H1 (cell line): ENCODE measurements at regions not wholly inside any gene's neighbourhood (a gene's known extent, or its start where the extent isn't known, plus 50 kb on each side); places are given as distances from the start of the nearest gene placed in this dataset.

Source experiments
- CTCF ChIA-PET: fragments of 300-600 bp; sonication (Branson Sonifier 250); formaldehyde crosslinking; loops from one replicate; lab custom pipeline; 2021; ENCODE audit not compliant: partially characterized antibody; lab: Charles Lee
- POLR2A ChIA-PET: fragments of 300-600 bp; sonication (Branson Sonifier 250); formaldehyde crosslinking; loops from one replicate; lab custom pipeline; 2021; ENCODE audit warnings: inconsistent platforms; ENCODE audit not compliant: partially characterized antibody; lab: Charles Lee
- DNase-seq, 2 experiments: peaks; one replicate each; pipeline versions ENCODE4 v3.0.0 to v3.0.0-alpha.2; 2010 to 2022; ENCODE audit warnings: low spot score in 2 of 2, low read depth in 1 of 2, mixed read lengths in 1 of 2
- FAIRE-seq: peaks from 2 replicates; lab custom pipeline; 2011; peaks lifted over from hg19 to GRCh38; lab: Jason Lieb, UNC
- H2AFZ ChIP-seq: 2 replicates; pipeline ENCODE4 v1.8.1; 2012; ENCODE audit warnings: low read length, inconsistent platforms
- H2AK5ac ChIP-seq: 2 replicates; pipeline ENCODE4 v1.6.1; 2013; ENCODE audit warnings: low read depth, low read length
- H2BK120ac ChIP-seq: replicated peaks from 2 replicates; pipeline ENCODE3; 2013; ENCODE audit warnings: low read depth, low read length, inconsistent platforms
- H2BK12ac ChIP-seq: 2 replicates; pipeline ENCODE4 v1.6.1; 2013; ENCODE audit warnings: low read depth, low read length
- H2BK15ac ChIP-seq: 2 replicates; pipeline ENCODE4 v1.6.1; 2013; ENCODE audit warnings: low read length
- H2BK20ac ChIP-seq: 2 replicates; pipeline ENCODE4 v1.6.1; 2013; ENCODE audit warnings: low read length
- H2BK5ac ChIP-seq: 2 replicates; pipeline ENCODE4 v1.6.1; 2013; ENCODE audit warnings: low read depth, low read length
- H3K14ac ChIP-seq: 2 replicates; pipeline ENCODE4 v1.6.1; 2013; ENCODE audit warnings: inconsistent platforms; ENCODE audit not compliant: insufficient read length
- H3K18ac ChIP-seq: 2 replicates; pipeline ENCODE4 v1.6.1; 2013; ENCODE audit warnings: low read length; ENCODE audit errors: extremely low read depth
- H3K23ac ChIP-seq: 2 replicates; pipeline ENCODE4 v1.6.1; 2013; ENCODE audit warnings: inconsistent platforms; ENCODE audit not compliant: insufficient read length
- H3K23me2 ChIP-seq: 2 replicates; pipeline ENCODE4 v1.6.1; 2013; ENCODE audit warnings: low read depth, low read length
- H3K27ac ChIP-seq: 2 replicates; pipeline ENCODE4 v1.6.1; 2011; ENCODE audit warnings: low read depth, low read length, inconsistent platforms
- H3K27me3 ChIP-seq, 4 experiments: replicated peaks in 1 of 4; 1 replicate in 1 of 4; 2 replicates in 3 of 4; pipeline versions ENCODE4 v1.6.1 to v1.8.1; 2011 to 2013; ENCODE audit warnings: low read length in 3 of 4, mild to moderate bottlenecking in 3 of 4, inconsistent platforms in 2 of 4, mixed read lengths in 2 of 4, moderate library complexity in 1 of 4; ENCODE audit not compliant: control insufficient read depth in 3 of 4, insufficient read depth in 3 of 4; ENCODE audit errors: extremely low read depth in 1 of 4
- H3K36me3 ChIP-seq, 4 experiments: 2 replicates each; pipeline versions ENCODE4 v1.6.1 to v1.8.1; 2011 to 2013; ENCODE audit warnings: mild to moderate bottlenecking in 4 of 4, low read length in 3 of 4, moderate library complexity in 2 of 4, control low read depth in 1 of 4, inconsistent platforms in 1 of 4; ENCODE audit not compliant: insufficient read depth in 4 of 4, control insufficient read depth in 2 of 4
- H3K4ac ChIP-seq: replicated peaks from 2 replicates; pipeline ENCODE3; 2013; ENCODE audit warnings: low read length, low read depth, mixed read lengths, inconsistent platforms; ENCODE audit not compliant: insufficient read length
- H3K4me1 ChIP-seq, 4 experiments: replicated peaks in 1 of 4; 1 replicate in 1 of 4; 2 replicates in 3 of 4; pipeline versions ENCODE4 v1.6.1 to v1.8.1; 2011 to 2013; ENCODE audit warnings: low read length in 3 of 4, inconsistent platforms in 2 of 4, mixed read lengths in 1 of 4; ENCODE audit not compliant: insufficient read depth in 4 of 4, control insufficient read depth in 3 of 4
- H3K4me2 ChIP-seq, 2 experiments: 2 replicates each; pipeline versions ENCODE4 v1.6.1 to v1.8.1; 2011 to 2013; ENCODE audit warnings: low read depth in 2 of 2, low read length in 2 of 2, control low read depth in 1 of 2, inconsistent platforms in 1 of 2, mild to moderate bottlenecking in 1 of 2; ENCODE audit not compliant: insufficient read depth in 1 of 2
- H3K4me3 ChIP-seq, 4 experiments: fragments of 200-600, 300-600 bp in 1 of 4; sonication (generic), shearing (Covaris generic), sonication (Bioruptor Twin) in 1 of 4; 2 replicates each; pipeline versions ENCODE4 v1.5.1 to v1.8.1; 2011 to 2016; ENCODE audit warnings: low read length in 4 of 4, low read depth in 3 of 4, control low read depth in 2 of 4, inconsistent platforms in 2 of 4, mild to moderate bottlenecking in 2 of 4, mixed read lengths in 1 of 4, moderate library complexity in 1 of 4; ENCODE audit not compliant: insufficient read depth in 2 of 4; ENCODE audit errors: extremely low read depth in 1 of 4
- H3K56ac ChIP-seq: replicated peaks from 2 replicates; pipeline ENCODE3; 2013; ENCODE audit warnings: low read depth, mild to moderate bottlenecking, mixed read lengths, low read length, inconsistent platforms; ENCODE audit not compliant: insufficient read length
- H3K79me1 ChIP-seq: 2 replicates; pipeline ENCODE4 v1.6.1; 2013; ENCODE audit warnings: low read depth, low read length, control low read depth
- H3K79me2 ChIP-seq, 2 experiments: 2 replicates each; pipeline versions ENCODE4 v1.6.1 to v1.8.1; 2012 to 2013; ENCODE audit warnings: low read length in 2 of 2, mild to moderate bottlenecking in 2 of 2, inconsistent platforms in 1 of 2; ENCODE audit not compliant: insufficient read depth in 2 of 2, control insufficient read depth in 1 of 2
- H3K9ac ChIP-seq, 4 experiments: replicated peaks in 1 of 4; 1 replicate in 1 of 4; 2 replicates in 3 of 4; pipeline versions ENCODE4 v1.6.1 to v1.8.1; 2011 to 2013; ENCODE audit warnings: low read depth in 3 of 4, low read length in 3 of 4, control low read depth in 2 of 4, mild to moderate bottlenecking in 2 of 4, moderate library complexity in 2 of 4, inconsistent platforms in 1 of 4; ENCODE audit errors: extremely low read depth in 1 of 4
- H3K9me3 ChIP-seq, 2 experiments: 2 replicates each; pipeline versions ENCODE4 v1.6.1 to v1.8.1; 2012 to 2013; ENCODE audit warnings: mild to moderate bottlenecking in 2 of 2, moderate library complexity in 2 of 2, control low read depth in 1 of 2, inconsistent platforms in 1 of 2, low read depth in 1 of 2, low read length in 1 of 2, mixed read lengths in 1 of 2; ENCODE audit not compliant: insufficient read depth in 2 of 2
- H4K20me1 ChIP-seq, 2 experiments: replicated peaks in 1 of 2; 2 replicates each; pipeline versions ENCODE3 to v1.8.1; 2011 to 2013; ENCODE audit warnings: inconsistent platforms in 2 of 2, low read length in 2 of 2, mild to moderate bottlenecking in 1 of 2; ENCODE audit not compliant: insufficient read depth in 2 of 2, control insufficient read depth in 1 of 2
- H4K5ac ChIP-seq: 2 replicates; pipeline ENCODE4 v1.6.1; 2013; ENCODE audit warnings: low read length, low read depth, mixed read lengths, inconsistent platforms; ENCODE audit not compliant: insufficient read length
- H4K8ac ChIP-seq: 2 replicates; pipeline ENCODE4 v1.8.0; 2013; ENCODE audit warnings: mild to moderate bottlenecking, moderate library complexity, low read length, inconsistent platforms; ENCODE audit not compliant: insufficient read depth; ENCODE audit errors: extremely low read depth
- H4K91ac ChIP-seq: replicated peaks from 2 replicates; pipeline ENCODE3; 2013; ENCODE audit warnings: low read length, mixed read lengths, inconsistent platforms; ENCODE audit not compliant: insufficient read length
- CHD2 ChIP-seq: IDR thresholded peaks from 2 replicates; pipeline ENCODE4 v1.6.1; 2012; ENCODE audit warnings: low read length, improper control_type of control experiment
- CTCF ChIP-seq, 3 experiments: IDR thresholded peaks; 1 replicate in 2 of 3; 2 replicates in 1 of 3; pipeline versions ENCODE4 v1.5.1 to v1.6.1; 2011; ENCODE audit warnings: low read length in 3 of 3, mild to moderate bottlenecking in 3 of 3, inconsistent platforms in 2 of 3, low read depth in 1 of 3, moderate library complexity in 1 of 3; ENCODE audit not compliant: insufficient read depth in 1 of 3; ENCODE audit errors: control extremely low read depth in 1 of 3
- RAD21 ChIP-seq, 2 experiments: IDR thresholded peaks in 1 of 2; conservative IDR thresholded peaks in 1 of 2; 2 replicates each; pipeline ENCODE4 v1.6.1; 2011; ENCODE audit warnings: low read depth in 2 of 2, low read length in 2 of 2, improper control_type of control experiment in 1 of 2, inconsistent platforms in 1 of 2, mild to moderate bottlenecking in 1 of 2, moderate library complexity in 1 of 2
- TEAD4 ChIP-seq: IDR thresholded peaks from 2 replicates; pipeline ENCODE4 v1.6.1; 2012; ENCODE audit warnings: low read depth, low read length, inconsistent platforms, mixed read lengths
- WGBS, 2 experiments: shearing (Covaris generic) in 1 of 2; methylation state at CpG; one replicate each; pipeline versions ENCODE4 v1.1.6 to v1.1.7; 2013 to 2015; ENCODE audit warnings: low lambda C conversion rate in 2 of 2, mixed read lengths in 2 of 2, inconsistent platforms in 1 of 2, low coverage in 1 of 2, missing lambda C conversion rate in 1 of 2; ENCODE audit not compliant: insufficient replicate concordance in 2 of 2, insufficient coverage in 1 of 2, insufficient read length in 1 of 2; ENCODE audit errors: extremely low coverage in 1 of 2, missing lambda C conversion rate in 1 of 2; 5-methylcytosine and 5-hydroxymethylcytosine counted together

- peak; percentile 97 for FAIRE-seq
Measured at GRCh38 chr4:67327245-67328017, 217.9 kb downstream of the CENPC start.

More at GRCh38 chr4:67327245-67328017, 217.9 kb downstream of the CENPC start:
- Histone ChIP-seq H3K27ac (no peak overlapping the region), H4K5ac (no peak overlapping the region), H2AK5ac (no peak overlapping the region), H2BK12ac (no peak overlapping the region), H3K4me1 (no peaks in the 10 kb centered on the region; a peak in 1 of 7 replicates), H2AFZ (no peak overlapping the region; the same call in 1 of the 2 replicates), H3K56ac (no peak overlapping the region), H2BK20ac (no peak overlapping the region), H3K9me3 (no peaks in the 10 kb centered on the region; a peak in 1 of 4 replicates), H3K23me2 (no peaks in the 10 kb centered on the region), H3K79me1 (no peaks in the 10 kb centered on the region), H3K18ac (no peak overlapping the region), H2BK5ac (no peak overlapping the region), H4K8ac (no peak overlapping the region), H3K4me2 (no peak overlapping the region), H3K4me3 (no peak overlapping the region), H2BK120ac (no peak overlapping the region), H3K27me3 (no peaks in the 10 kb centered on the region), H4K20me1 (no peaks in the 10 kb centered on the region), H3K9ac (no peak overlapping the region), H3K14ac (no peak overlapping the region), H3K4ac (no peak overlapping the region), H4K91ac (no peak overlapping the region), H3K36me3 (no peaks in the 10 kb centered on the region), H2BK15ac (no peak overlapping the region), H3K79me2 (no peaks in the 10 kb centered on the region), H3K23ac (no peak overlapping the region)
- TF ChIP-seq RAD21 (IDR thresholded peaks at IDR 0.05 in 1 of 2, conservative IDR thresholded peaks at IDR 0.05 in 1 of 2; ENCODE audit: low read depth in 2 of 2, low read length in 2 of 2) (peak; percentile 97), CTCF (IDR thresholded peaks at IDR 0.05; ENCODE audit: control extremely low read depth in 1 of 3, insufficient read depth in 1 of 3, low read depth in 1 of 3, low read length in 3 of 3) (peak in 2 of 3 experiments; percentile 80 to 85; a peak in 3 of 4 replicates), TEAD4 (no peak), CHD2 (no peak)
- peak; percentile 7 to 64 for DNase-seq
- POLR2A ChIA-PET: no interaction called here
- 19% methylated on average over 6 of the region's 6 CpGs; no CpG with 5 or more reads in 1 of the 2 experiments for WGBS, 2 experiments
- CTCF ChIA-PET: interaction anchor here (0.6 to 1.7 kb wide), 11 partner anchors 9 to 240 kb away, joined by 3 to 5 read pairs (median 3); no protein-coding TSS in a partner anchor
